GM21381 (cell line): ENCODE measurements at regions not wholly inside any gene's neighbourhood (a gene's known extent, or its start where the extent isn't known, plus 50 kb on each side); places are given as distances from the start of the nearest gene placed in this dataset.

Source experiments
- ATAC-seq: cut with Tn5 transposase; IDR thresholded peaks from one replicate; pipeline ENCODE4 v1.9.1; 2021; ENCODE audit warnings: mild to moderate bottlenecking, moderate library complexity; ENCODE audit not compliant: unreplicated experiment

GRCh38 chr2:19785867-19786266 is 115.9 kb downstream of the TTC32 start:
- ATAC-seq: no peak

GRCh38 chr2:19785447-19785846 is 116.3 kb downstream of the TTC32 start:
- ATAC-seq: no peak

GRCh38 chr2:19784456-19784855 is 117.3 kb downstream of the TTC32 start:
- no peak for ATAC-seq

GRCh38 chr2:19783935-19784334 is 117.8 kb downstream of the TTC32 start:
- ATAC-seq: no peak

- no peak for ATAC-seq
Observed at GRCh38 chr2:19776941-19777514, 124.8 kb downstream of the TTC32 start.

- no peak for ATAC-seq
Observed at GRCh38 chr2:19775838-19776237, 125.9 kb downstream of the TTC32 start.

GRCh38 chr2:19775315-19775714 is 126.5 kb downstream of the TTC32 start:
- ATAC-seq: no peak

GRCh38 chr2:19774805-19775176 is 127.0 kb downstream of the TTC32 start:
- ATAC-seq: no peak

- ATAC-seq: no peak
Observed at GRCh38 chr2:19772981-19773380, 128.8 kb downstream of the TTC32 start.

GRCh38 chr2:19769513-19769912 is 132.3 kb downstream of the TTC32 start:
- no peak for ATAC-seq

GRCh38 chr2:19767899-19768298 is 133.9 kb downstream of the TTC32 start:
- ATAC-seq: no peak

GRCh38 chr2:19764998-19765397 is 136.8 kb downstream of the TTC32 start:
- no peak for ATAC-seq

GRCh38 chr2:19763731-19764130 is 138.1 kb downstream of the TTC32 start:
- ATAC-seq: no peak

GRCh38 chr2:19762959-19763605 is 138.7 kb downstream of the TTC32 start:
- ATAC-seq: no peak

- no peak for ATAC-seq
Observed at GRCh38 chr2:19762142-19762541, 139.6 kb downstream of the TTC32 start.

GRCh38 chr2:19759880-19760279 is 141.9 kb downstream of the TTC32 start:
- no peak for ATAC-seq

- no peak for ATAC-seq
Observed at GRCh38 chr2:19758658-19759057, 143.1 kb downstream of the TTC32 start.

- no peak for ATAC-seq
Observed at GRCh38 chr2:19757586-19757985, 144.2 kb downstream of the TTC32 start.

GRCh38 chr2:19754907-19755306 is 146.9 kb downstream of the TTC32 start:
- ATAC-seq: no peak

- no peak for ATAC-seq
Observed at GRCh38 chr2:19753818-19754217, 148.0 kb downstream of the TTC32 start.

GRCh38 chr2:19753314-19753713 is 148.5 kb downstream of the TTC32 start:
- ATAC-seq: no peak

GRCh38 chr2:19752500-19752899 is 149.3 kb downstream of the TTC32 start:
- ATAC-seq: no peak

GRCh38 chr2:19751631-19752030 is 150.2 kb downstream of the TTC32 start:
- no peak for ATAC-seq
